Osteocyte (in vitro differentiated cells): ENCODE measurements at regions not wholly inside any gene's neighbourhood (a gene's known extent, or its start where the extent isn't known, plus 50 kb on each side); places are given as distances from the start of the nearest gene placed in this dataset.

Experiments
- DNase-seq: peaks from one replicate; pipeline ENCODE4 v3.0.0; 2021; ENCODE audit warnings: mixed read lengths; ENCODE audit not compliant: unreplicated experiment; ENCODE audit errors: extremely low spot score
- H3K27ac Mint-ChIP-seq: one replicate; pipeline ENCODE4 v1.8.0; 2021; ENCODE audit warnings: mild to moderate bottlenecking, mixed read lengths; ENCODE audit not compliant: unreplicated experiment
- H3K27me3 Mint-ChIP-seq: one replicate; pipeline ENCODE4 v1.8.0; 2021; ENCODE audit warnings: mixed read lengths; ENCODE audit not compliant: unreplicated experiment
- H3K36me3 Mint-ChIP-seq: one replicate; pipeline ENCODE4 v1.8.0; 2021; ENCODE audit warnings: mixed read lengths; ENCODE audit not compliant: unreplicated experiment
- H3K4me1 Mint-ChIP-seq: one replicate; pipeline ENCODE4 v1.8.0; 2021; ENCODE audit warnings: mixed read lengths; ENCODE audit not compliant: unreplicated experiment
- H3K4me3 Mint-ChIP-seq: one replicate; pipeline ENCODE4 v1.8.0; 2021; ENCODE audit warnings: mild to moderate bottlenecking, moderate library complexity, mixed read lengths; ENCODE audit not compliant: unreplicated experiment
- H3K9me3 Mint-ChIP-seq: one replicate; pipeline ENCODE4 v1.8.0; 2021; ENCODE audit warnings: mixed read lengths; ENCODE audit not compliant: unreplicated experiment
- TF ChIP-seq, protein P1 (sequence below): fragments of 200-600 bp; sonication (generic); IDR thresholded peaks from 2 replicates; pipeline ENCODE4 v1.5.0; 2021; ENCODE audit warnings: antibody characterized with exemption, mild to moderate bottlenecking, moderate library complexity

DNA sequence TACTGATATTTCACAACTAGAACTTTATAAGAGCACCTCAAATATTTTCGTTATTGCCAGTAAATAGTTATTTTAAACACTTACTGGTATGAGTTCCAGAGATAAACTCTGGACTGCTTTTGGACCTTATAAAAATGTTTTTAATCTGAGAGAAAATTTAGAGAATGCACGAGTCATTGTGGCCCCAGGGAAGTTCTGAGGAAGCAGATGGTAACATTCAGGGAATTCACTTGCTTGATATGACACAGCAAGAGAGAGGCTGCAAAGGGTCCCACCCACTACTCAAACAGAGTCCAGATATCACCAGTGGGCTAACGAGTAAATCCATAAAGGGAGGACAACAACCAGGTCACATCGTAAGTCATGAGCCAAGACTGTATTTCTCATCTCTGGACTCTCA lies 526.8 kb downstream of the TDRD15 start:
- H3K4me1 Mint-ChIP-seq: peaks cover 16% of the 10 kb centered on the region
- H3K9me3 Mint-ChIP-seq: peaks cover 3% of the 10 kb centered on the region
- H3K4me3 Mint-ChIP-seq: no peak overlapping the region
- H3K36me3 Mint-ChIP-seq: no peaks in the 10 kb centered on the region
- TF ChIP-seq, protein P1, sequence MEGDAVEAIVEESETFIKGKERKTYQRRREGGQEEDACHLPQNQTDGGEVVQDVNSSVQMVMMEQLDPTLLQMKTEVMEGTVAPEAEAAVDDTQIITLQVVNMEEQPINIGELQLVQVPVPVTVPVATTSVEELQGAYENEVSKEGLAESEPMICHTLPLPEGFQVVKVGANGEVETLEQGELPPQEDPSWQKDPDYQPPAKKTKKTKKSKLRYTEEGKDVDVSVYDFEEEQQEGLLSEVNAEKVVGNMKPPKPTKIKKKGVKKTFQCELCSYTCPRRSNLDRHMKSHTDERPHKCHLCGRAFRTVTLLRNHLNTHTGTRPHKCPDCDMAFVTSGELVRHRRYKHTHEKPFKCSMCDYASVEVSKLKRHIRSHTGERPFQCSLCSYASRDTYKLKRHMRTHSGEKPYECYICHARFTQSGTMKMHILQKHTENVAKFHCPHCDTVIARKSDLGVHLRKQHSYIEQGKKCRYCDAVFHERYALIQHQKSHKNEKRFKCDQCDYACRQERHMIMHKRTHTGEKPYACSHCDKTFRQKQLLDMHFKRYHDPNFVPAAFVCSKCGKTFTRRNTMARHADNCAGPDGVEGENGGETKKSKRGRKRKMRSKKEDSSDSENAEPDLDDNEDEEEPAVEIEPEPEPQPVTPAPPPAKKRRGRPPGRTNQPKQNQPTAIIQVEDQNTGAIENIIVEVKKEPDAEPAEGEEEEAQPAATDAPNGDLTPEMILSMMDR: no peak
- no peaks in the 10 kb centered on the region for H3K27me3 Mint-ChIP-seq
- DNase-seq: no peak
- H3K27ac Mint-ChIP-seq: no peak overlapping the region

DNA sequence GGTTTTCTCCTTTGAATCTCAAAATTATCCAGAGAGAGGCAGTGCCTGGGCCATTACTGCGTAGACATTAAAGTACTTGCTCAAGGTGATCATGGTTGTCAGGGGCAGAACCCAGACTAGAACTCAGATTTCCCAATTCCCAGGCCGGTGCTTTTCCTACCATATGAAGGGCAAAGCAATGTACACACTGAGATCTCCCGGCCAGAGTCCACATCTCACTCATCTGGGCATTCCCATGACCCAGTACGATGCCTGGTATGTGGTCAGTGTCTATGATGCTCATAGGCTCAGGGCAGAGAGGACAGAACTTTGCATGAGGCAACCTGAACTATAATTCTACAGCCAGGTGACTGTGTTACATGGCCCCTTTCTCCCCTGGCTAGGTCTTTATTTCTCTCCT lies 531.4 kb downstream of the TDRD15 start:
- Mint-ChIP-seq H3K4me1 (peaks cover 12% of the 10 kb centered on the region), H3K9me3 (peaks cover 3% of the 10 kb centered on the region), H3K27me3 (no peaks in the 10 kb centered on the region), H3K36me3 (no peaks in the 10 kb centered on the region), H3K27ac (no peak overlapping the region), H3K4me3 (no peak overlapping the region)
- DNase-seq: no peak
- TF ChIP-seq, protein P1: no peak

DNA sequence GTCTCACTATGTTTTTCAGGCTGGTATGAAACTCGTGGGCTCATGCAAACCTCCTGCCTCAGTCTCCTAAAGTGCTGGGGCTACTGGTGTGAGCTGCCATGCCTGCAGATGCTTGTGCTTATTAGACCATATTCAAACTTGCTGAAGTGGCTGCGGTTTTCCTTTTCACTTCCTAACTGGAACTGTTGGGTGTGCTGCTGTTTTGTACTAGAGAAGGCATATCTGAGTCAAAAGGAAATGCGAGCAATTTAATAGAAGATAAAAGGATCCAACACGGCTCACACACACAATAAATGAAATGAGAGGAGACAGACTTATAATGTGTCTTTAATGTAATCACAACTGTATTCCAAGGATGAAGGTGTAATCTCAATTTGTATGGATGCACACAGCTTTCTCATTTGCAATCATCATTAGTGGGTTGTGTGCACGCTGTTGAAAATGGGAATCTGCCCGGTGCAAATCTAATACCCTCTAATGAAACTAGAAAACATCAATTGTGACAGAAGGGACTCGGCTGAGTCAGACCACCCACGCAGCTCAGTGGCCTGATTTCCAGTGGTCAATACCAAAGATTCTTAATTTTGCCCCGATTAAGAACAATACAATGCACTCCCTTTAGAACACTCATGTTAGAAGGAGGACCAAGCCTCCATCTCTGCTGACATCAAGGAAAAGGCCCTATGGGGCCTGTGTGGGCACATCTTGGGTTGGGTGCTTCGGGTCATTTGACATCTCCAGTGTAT lies 532.7 kb downstream of the TDRD15 start:
- TF ChIP-seq, protein P1: no peak
- Mint-ChIP-seq H3K4me3 (no peak overlapping the region), H3K9me3 (no peaks in the 10 kb centered on the region), H3K36me3 (no peaks in the 10 kb centered on the region), H3K27me3 (no peaks in the 10 kb centered on the region), H3K27ac (no peak overlapping the region), H3K4me1 (peaks cover 6% of the 10 kb centered on the region)
- no peak for DNase-seq

DNA sequence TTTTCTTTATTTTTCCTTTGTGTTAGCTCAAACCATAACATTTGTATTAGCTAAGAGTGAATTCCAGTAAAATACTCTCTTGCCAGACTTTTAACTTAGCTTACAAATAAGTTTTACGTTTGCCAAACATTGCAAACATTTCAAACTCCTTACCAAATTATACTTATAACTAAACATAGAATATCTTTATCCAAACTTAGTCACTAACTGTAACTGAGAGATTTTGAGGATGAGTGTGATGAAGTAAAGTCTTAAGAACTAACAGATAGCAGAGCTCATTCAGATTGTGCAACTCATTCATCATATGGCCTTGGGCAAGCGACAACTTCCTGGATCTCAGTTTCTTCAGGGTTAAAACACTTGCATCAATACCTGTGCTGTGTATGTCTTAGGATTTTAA lies 533.7 kb downstream of the TDRD15 start:
- Mint-ChIP-seq H3K36me3 (no peaks in the 10 kb centered on the region), H3K9me3 (no peaks in the 10 kb centered on the region), H3K4me1 (peaks cover 6% of the 10 kb centered on the region), H3K27ac (no peak overlapping the region), H3K4me3 (no peak overlapping the region), H3K27me3 (no peaks in the 10 kb centered on the region)
- TF ChIP-seq, protein P1: no peak
- DNase-seq: no peak

DNA sequence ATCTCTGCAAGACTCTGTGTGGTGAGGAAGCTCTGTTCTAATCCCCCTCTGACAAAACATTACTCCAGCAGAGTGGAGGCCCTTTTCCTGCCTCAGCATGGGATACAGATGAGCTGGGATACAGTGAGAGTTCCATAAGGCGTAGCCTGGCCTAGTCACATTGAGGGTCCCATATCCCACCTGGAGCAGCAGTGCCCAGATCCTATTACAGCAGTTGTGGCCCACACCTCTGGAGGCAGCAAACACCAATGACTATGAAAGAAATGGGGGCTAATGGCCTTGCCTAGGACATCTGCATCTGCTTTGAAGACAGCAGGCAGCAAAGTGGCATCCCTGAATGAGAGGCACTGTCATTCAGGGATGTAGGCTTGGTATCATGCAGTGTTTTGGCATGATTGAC lies 534.5 kb downstream of the TDRD15 start:
- Mint-ChIP-seq H3K27ac (no peak overlapping the region), H3K27me3 (no peaks in the 10 kb centered on the region), H3K9me3 (no peaks in the 10 kb centered on the region), H3K4me3 (no peak overlapping the region), H3K36me3 (no peaks in the 10 kb centered on the region), H3K4me1 (peaks cover under 1% of the 10 kb centered on the region)
- no peak for DNase-seq
- TF ChIP-seq, protein P1: no peak
